ENCODE measurements at regions not wholly inside any gene's neighbourhood (a gene's known extent, or its start where the extent isn't known, plus 50 kb on each side); places are given as distances from the start of the nearest gene placed in this dataset.

DNA sequence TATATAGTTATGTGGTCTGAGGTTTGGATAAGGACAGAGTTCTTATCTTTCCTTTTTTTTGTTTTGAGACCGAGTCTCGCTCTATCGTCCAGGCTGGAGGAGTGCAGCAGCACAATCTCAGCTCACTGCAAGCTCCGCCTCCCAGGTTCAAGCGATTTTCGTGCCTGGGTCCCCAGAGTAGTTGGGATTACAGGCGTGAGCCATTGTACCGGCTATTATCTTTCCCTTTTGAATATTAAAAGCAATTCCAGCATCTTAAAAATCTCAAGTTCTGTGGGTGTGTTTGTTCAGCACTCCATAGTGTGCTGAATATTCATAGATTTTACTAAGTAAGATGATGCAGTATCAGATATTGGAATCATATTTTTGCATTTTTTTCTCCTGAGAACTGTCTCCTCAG is 404.4 kb upstream of the RGS6 start:
- no peak for DNase-seq (ENCODE audit: low read depth in 1 of 2, low spot score in 1 of 2)

- DNase-seq (ENCODE audit: low read depth in 1 of 2, low spot score in 1 of 2) = no peak
Measured at GRCh38 chr14:71529848-71530247, 402.4 kb upstream of the RGS6 start.

GRCh38 chr14:71532344-71532743 is 399.9 kb upstream of the RGS6 start:
- no peak for DNase-seq (ENCODE audit: low read depth in 1 of 2, low spot score in 1 of 2)

DNA sequence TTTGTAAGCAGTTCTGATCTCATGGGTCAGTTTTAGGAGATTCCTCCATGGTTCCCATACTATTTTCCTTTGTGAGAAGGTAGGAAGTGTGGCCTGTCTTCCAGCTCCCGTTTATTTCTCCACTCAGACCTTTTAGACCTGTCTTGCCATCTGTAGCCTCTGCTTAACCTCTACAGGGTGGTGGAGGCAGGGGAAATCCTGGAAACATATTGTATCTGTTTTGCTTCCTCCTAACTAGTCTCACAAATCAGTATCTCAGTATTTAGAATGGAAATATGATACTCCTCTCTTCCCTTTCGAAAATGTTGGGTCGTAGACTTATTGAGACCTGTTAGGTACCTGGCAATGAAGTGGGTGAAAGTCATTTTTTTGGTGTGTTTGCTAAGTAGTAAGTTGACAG is 399.4 kb upstream of the RGS6 start:
- DNase-seq (ENCODE audit: low read depth in 1 of 2, low spot score in 1 of 2) = no peak

DNA sequence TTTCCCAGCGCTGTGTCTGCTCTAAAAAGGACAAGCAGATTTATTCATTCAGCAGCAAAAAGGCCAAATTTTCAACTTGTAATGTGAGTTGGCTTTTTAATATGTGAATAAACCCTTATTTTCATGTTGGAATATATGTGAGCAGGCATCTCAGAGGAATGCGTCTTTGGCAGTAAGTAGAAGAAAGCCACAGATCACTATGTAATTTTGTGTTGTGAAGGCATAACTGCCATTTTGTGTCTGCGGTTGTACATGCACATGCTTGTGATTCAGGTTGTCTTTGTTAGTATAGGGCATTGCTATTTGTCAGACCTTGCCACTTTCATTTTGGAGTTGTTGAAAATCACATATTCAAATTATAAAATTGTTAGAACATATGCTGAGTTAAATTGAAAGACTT is 398.8 kb upstream of the RGS6 start:
- no peak for DNase-seq (ENCODE audit: low read depth in 1 of 2, low spot score in 1 of 2)

DNA sequence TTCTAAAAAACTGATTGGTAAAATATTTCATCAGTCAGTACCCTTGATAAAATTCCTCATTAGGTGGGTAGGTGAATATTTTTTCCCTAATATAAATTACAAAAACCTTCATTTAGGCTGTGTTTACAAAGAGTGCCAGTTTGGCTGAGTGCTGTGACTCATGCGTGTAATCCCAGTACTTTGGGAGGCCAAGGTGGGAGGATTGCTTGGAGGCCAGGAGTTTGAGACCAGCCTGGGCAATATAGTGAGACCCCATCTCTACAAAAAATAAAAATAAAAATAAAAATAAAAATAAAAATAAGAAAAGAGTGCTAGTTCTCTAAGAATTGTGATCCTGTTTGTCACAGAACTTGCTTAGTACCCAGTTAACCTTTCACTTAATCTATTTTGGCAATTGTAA is 398.4 kb upstream of the RGS6 start:
- no peak for DNase-seq (ENCODE audit: low read depth in 1 of 2, low spot score in 1 of 2)

DNA sequence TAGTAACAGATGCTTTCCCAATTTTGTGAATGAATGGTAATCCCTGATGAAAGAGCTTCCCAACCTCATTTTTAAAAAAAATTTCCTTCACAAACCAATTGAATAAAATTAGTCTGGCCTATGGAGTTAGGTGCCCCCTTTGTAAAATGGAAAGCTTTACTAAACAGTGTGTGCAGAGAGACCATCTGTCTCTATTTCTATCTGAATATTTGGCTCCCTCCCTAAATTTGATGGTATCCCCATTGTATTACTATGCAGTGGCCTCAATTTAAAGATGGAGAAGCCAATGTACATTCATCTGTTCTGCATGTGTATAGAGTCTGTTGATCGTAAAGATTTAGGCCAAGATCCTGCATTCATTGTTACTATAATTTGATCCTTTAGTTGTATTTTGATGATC is 397.7 kb upstream of the RGS6 start:
- DNase-seq (ENCODE audit: low read depth in 1 of 2, low spot score in 1 of 2) = no peak

- DNase-seq (ENCODE audit: low read depth in 1 of 2, low spot score in 1 of 2) = no peak
Measured at GRCh38 chr14:71536015-71536740, 396.1 kb upstream of the RGS6 start.

- no peak for DNase-seq (ENCODE audit: low read depth in 1 of 2, low spot score in 1 of 2)
Measured at GRCh38 chr14:71536927-71537772, 395.1 kb upstream of the RGS6 start.

DNA sequence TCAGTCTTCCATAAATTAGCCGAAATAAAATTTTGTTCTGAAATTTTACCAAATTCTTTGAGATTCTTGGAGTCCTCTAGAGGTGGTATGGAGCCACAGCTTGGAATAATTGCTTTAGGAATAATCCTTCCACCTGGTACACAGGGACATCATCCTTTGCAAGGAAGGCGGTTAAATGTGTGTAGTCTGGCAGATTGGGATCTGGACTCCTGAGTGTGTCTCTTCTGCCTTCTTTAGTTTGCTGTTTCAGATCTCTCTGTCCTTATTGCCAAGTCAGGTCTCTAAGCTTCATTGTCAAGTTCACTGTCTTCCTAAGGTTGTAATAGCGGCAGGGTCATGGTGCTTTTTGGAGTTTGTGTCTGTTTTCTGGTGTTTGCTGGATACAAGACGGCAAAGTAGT is 393.9 kb upstream of the RGS6 start:
- no peak for DNase-seq (ENCODE audit: low read depth in 1 of 2, low spot score in 1 of 2)

GRCh38 chr14:71538938-71539649 is 393.1 kb upstream of the RGS6 start:
- DNase-seq (ENCODE audit: low read depth in 1 of 2, low spot score in 1 of 2) = no peak

DNA sequence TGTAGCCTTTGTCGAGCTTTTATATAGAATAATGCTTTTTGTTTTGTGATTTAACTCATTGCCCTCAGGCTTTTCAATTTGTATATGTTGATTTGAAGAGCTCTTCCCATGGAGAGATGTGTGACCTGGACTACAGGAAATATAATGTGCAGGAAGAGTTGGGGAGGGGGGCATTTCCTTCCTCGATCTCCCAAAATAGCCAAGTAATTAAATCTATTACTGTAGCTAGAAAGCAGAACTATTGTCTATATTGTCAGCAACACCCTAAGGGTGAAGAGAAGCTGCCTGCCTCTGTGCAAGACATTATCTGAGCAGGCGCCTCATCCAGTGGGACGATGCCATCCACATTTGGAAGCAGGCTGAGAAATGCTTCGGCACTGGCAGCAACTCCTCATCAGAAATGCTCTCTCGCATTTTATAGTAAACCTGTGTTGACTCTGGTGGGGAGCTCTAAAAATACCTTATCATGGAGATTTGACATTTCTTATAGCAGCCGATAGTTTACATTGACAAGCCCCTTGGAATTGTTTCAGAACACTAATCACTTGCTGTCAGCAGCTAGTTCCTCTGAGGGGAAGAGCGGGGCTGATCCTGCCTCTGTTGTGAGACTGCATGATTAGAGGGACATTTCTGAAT is 392.5 kb upstream of the RGS6 start:
- no peak for DNase-seq (ENCODE audit: low read depth in 1 of 2, low spot score in 1 of 2)

DNA sequence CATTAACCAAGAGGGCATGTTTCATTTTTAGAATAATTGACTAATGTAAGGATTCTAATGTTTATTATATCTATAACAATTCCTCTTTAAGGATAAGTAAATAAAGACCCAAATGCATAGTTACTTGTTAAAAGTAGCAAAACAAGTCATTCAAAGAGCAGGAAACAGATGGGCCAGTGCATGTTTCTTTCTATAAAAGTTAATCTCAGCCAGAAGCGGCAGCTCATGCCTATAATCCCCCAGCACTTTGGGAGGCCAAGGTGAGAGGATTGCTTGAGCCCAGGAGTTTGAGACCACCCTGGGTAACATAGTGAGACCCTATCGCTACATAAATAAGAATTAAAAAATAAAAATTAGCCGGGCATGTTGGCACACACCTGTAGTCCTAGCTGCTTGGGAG is 391.0 kb upstream of the RGS6 start:
- DNase-seq (ENCODE audit: low read depth in 1 of 2, low spot score in 1 of 2) = no peak

- DNase-seq (ENCODE audit: low read depth in 1 of 2, low spot score in 1 of 2) = no peak
Measured at GRCh38 chr14:71541973-71542690, 390.1 kb upstream of the RGS6 start.

DNA sequence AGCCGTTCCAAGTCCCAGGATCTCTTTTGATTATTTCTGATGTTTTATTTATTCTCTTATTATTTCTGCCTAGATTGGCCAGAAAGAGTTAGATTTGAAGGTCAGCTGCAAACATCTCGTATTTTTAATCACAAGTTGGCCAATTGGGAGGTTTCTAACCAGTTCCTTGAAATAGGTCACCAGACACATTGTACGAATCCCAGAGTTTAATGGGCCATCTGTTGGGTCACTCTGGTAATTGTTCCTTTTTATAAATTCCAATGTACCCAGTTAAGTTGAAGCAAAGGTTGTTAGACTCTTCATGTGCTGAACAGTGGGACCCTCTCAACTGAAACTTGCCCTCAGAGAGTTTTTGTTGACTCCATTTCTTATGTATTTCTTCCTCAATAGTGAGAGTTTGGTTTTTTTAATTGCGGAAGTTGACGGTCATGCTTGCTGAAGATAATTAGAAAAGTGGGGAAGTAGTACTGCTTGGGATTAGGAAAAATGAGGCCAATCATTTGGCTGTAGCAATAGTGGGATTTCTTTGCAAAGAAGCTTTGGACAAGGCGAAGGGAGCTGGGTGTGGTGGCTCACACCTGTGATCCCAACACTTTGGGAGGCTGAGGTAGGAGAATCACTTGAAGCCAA is 382.7 kb upstream of the RGS6 start:
- no peak for DNase-seq (ENCODE audit: low read depth in 1 of 2, low spot score in 1 of 2)

DNA sequence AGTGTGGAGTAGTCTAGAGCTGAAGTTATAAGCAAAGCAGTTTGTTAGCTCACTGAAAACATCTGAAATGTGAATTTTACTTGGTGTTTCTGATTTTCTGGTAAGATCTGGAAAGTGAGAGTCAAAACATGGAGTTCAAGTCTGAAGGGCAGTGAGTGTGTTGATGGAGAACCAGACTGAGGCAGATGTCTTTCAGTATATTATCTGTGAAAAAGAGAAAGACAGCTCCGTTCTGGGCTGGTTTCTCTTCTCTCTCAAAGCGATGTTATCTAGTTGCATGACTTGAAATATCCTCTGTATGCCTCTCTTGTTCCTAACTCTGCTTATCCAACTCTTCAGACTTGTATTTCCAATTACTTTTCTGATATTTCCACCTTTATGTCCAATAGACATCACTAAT is 381.9 kb upstream of the RGS6 start:
- no peak for DNase-seq (ENCODE audit: low read depth in 1 of 2, low spot score in 1 of 2)

DNA sequence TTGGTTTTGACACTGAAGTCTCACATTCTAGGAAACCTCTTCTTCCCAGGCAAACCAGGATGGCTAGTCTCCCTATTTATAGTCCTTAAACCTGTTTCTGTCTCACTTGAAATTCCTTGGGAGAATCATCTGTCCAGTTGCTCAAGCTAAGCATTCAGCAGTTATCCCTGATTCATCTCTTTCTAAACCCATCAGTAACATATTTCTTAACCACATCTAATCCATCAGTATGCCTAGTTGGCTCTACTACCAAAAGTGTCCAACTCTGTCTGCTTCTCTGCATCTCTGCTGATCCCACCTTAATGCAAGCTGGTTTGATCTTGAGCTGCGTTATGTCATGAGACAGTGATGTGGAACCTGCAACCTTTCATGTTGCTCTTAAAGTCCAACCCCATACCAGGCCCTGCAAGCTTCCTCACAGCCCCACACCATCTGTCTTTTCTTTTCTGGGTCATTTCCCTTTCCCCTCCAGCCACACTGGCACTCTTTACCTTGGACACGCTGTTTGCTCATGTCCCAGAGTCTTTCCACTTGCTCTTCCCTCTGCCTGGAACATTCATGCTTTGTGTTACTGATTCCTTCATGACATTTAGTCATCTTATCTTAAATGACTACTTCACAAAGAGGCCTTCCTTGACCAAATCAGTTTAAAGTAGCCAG is 380.8 kb upstream of the RGS6 start:
- DNase-seq (ENCODE audit: low read depth in 1 of 2, low spot score in 1 of 2) = no peak

GRCh38 chr14:71552809-71553208 is 379.4 kb upstream of the RGS6 start:
- no peak for DNase-seq (ENCODE audit: low read depth in 1 of 2, low spot score in 1 of 2)

- DNase-seq (ENCODE audit: low read depth in 1 of 2, low spot score in 1 of 2) = no peak
Measured at GRCh38 chr14:71553779-71554178, 378.4 kb upstream of the RGS6 start.

GRCh38 chr14:71554323-71554722 is 377.9 kb upstream of the RGS6 start:
- no peak for DNase-seq (ENCODE audit: low read depth in 1 of 2, low spot score in 1 of 2)

All from stimulated activated CD4-positive, alpha-beta T cell treated with anti-CD3 and anti-CD28 coated beads, Interleukin-15, amount 100 ng/mL, for 1 hour (primary cell).